SU-DHL-6 (cell line): ENCODE measurements at regions not wholly inside any gene's neighbourhood (a gene's known extent, or its start where the extent isn't known, plus 50 kb on each side); places are given as distances from the start of the nearest gene placed in this dataset.

ENCODE experiments used
- H2AFZ ChIP-seq: fragments of 200-600 bp; sonication (generic); 2 replicates; pipeline ENCODE4 v1.6.1; 2014; ENCODE audit warnings: low read depth, mild to moderate bottlenecking, moderate library complexity, mixed read lengths, antibody characterized with exemption, low read length; ENCODE audit not compliant: severe bottlenecking
- H3F3A ChIP-seq: fragments of 200-600 bp; shearing (Covaris generic); 2 replicates; pipeline ENCODE4 v1.6.0; 2016; ENCODE audit warnings: antibody characterized with exemption, mild to moderate bottlenecking; ENCODE audit not compliant: insufficient read depth
- H3K27ac ChIP-seq: fragments of 200-600 bp; sonication (generic); 2 replicates; pipeline ENCODE4 v1.5.1; 2016; ENCODE audit warnings: low read depth, mild to moderate bottlenecking, low read length, moderate library complexity, mixed read lengths
- H3K27me3 ChIP-seq: fragments of 200-600 bp; sonication (generic), shearing (Covaris generic); 2 replicates; pipeline ENCODE4 v1.6.0; 2014; ENCODE audit warnings: mild to moderate bottlenecking, low read length
- H3K36me3 ChIP-seq: fragments of 200-600 bp; sonication (generic); 2 replicates; pipeline ENCODE4 v1.6.1; 2014; ENCODE audit warnings: mild to moderate bottlenecking, low read length, mixed read lengths
- H3K4me2 ChIP-seq: fragments of 300-600, 200-600 bp; shearing (Covaris generic), sonication (generic); 2 replicates; pipeline ENCODE4 v1.6.0; 2014; ENCODE audit warnings: low read length, low read depth, mild to moderate bottlenecking; ENCODE audit not compliant: poor library complexity, severe bottlenecking
- H3K4me3 ChIP-seq: fragments of 200-600 bp; sonication (generic); 2 replicates; pipeline ENCODE4 v1.5.1; 2014; ENCODE audit warnings: antibody characterized with exemption, low read length, mild to moderate bottlenecking, mixed read lengths; ENCODE audit not compliant: insufficient read depth, poor library complexity, severe bottlenecking
- H3K79me2 ChIP-seq: fragments of 200-600 bp; sonication (generic); 2 replicates; pipeline ENCODE4 v1.6.1; 2014; ENCODE audit warnings: mild to moderate bottlenecking, low read length, moderate library complexity; ENCODE audit not compliant: insufficient read depth
- H3K9ac ChIP-seq: fragments of 200-600 bp; sonication (generic); 2 replicates; pipeline ENCODE4 v1.7.0; 2014; ENCODE audit warnings: mild to moderate bottlenecking, low read length
- H3K9me2 ChIP-seq: fragments of 200-600 bp; sonication (generic); replicated peaks from 2 replicates; pipeline ENCODE4 v1.6.1; 2014; ENCODE audit warnings: low read length; ENCODE audit not compliant: insufficient read depth
- H3K9me3 ChIP-seq: fragments of 200-600 bp; sonication (generic); 2 replicates; pipeline ENCODE4 v1.6.1; 2014; ENCODE audit warnings: low read length, mixed read lengths; ENCODE audit not compliant: insufficient read depth
- H4K20me1 ChIP-seq: fragments of 200-600 bp; sonication (generic); 2 replicates; pipeline ENCODE4 v1.6.1; 2014; ENCODE audit warnings: low read depth, mild to moderate bottlenecking, antibody characterized with exemption, low read length, moderate library complexity, mixed read lengths
- CTCF ChIP-seq: fragments of 200-600 bp; sonication (generic); IDR thresholded peaks from one replicate; pipeline ENCODE4 v1.5.1; 2017; ENCODE audit warnings: antibody characterized with exemption, mild to moderate bottlenecking, low read length, moderate library complexity; ENCODE audit not compliant: insufficient read depth, poor library complexity, severe bottlenecking
- EZH2phosphoT487 ChIP-seq: fragments of 200-600 bp; sonication (generic), shearing (Covaris generic); conservative IDR thresholded peaks from 2 replicates; pipeline ENCODE4 v1.6.1; 2018; ENCODE audit warnings: mild to moderate bottlenecking, antibody characterized with exemption, low read length, moderate library complexity, mixed read lengths

- no peaks in the 10 kb centered on the region for H3K9me2 ChIP-seq
- no peak for TF ChIP-seq EZH2phosphoT487
- TF ChIP-seq CTCF = no peak
- no peak overlapping the region for H3K4me2 ChIP-seq
- no peak overlapping the region for H3K4me3 ChIP-seq
- H4K20me1 ChIP-seq = no peaks in the 10 kb centered on the region
- no peaks in the 10 kb centered on the region for H3K9me3 ChIP-seq
- no peak overlapping the region for H3K27ac ChIP-seq
- H2AFZ ChIP-seq = no peak overlapping the region
- no peaks in the 10 kb centered on the region for H3K27me3 ChIP-seq
- H3K36me3 ChIP-seq = no peaks in the 10 kb centered on the region
- H3K79me2 ChIP-seq = no peaks in the 10 kb centered on the region
- H3K9ac ChIP-seq = no peak overlapping the region
- H3F3A ChIP-seq = no peaks in the 10 kb centered on the region
These were observed 1032.7 kb downstream of the ADGRL3 start for GRCh38 chr4:62232814-62233213.

DNA sequence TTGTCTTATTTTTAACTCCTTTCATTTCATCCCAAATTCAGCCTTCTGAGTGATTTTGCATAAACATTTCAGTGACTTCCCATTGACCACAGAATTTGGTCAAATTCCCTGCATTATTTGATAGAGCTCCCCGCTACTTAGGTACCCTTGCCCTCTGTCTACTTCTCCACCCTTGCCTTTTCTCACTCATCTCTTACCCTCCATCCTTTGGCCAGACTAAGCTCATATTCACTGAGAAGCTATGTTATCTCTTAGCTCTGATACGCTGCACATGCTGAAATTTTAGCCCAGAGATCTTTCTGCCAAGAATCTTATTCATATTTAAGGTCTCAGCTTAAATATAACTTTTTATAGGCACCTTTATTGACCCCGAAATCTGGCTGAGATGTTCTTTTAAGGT is 1031.9 kb downstream of the ADGRL3 start:
- no peaks in the 10 kb centered on the region for H3K9me3 ChIP-seq
- H3K27me3 ChIP-seq = no peaks in the 10 kb centered on the region
- H3F3A ChIP-seq = no peaks in the 10 kb centered on the region
- no peaks in the 10 kb centered on the region for H3K79me2 ChIP-seq
- no peak overlapping the region for H3K4me3 ChIP-seq
- no peak overlapping the region for H2AFZ ChIP-seq
- no peak overlapping the region for H3K27ac ChIP-seq
- H4K20me1 ChIP-seq = no peaks in the 10 kb centered on the region
- H3K36me3 ChIP-seq = no peaks in the 10 kb centered on the region
- no peaks in the 10 kb centered on the region for H3K9me2 ChIP-seq
- TF ChIP-seq EZH2phosphoT487 (no peak), CTCF (no peak)
- no peak overlapping the region for H3K4me2 ChIP-seq
- H3K9ac ChIP-seq = no peak overlapping the region

GRCh38 chr4:62226082-62226481 is 1026.0 kb downstream of the ADGRL3 start:
- H3K4me2 ChIP-seq = no peak overlapping the region
- H3K27ac ChIP-seq = no peak overlapping the region
- no peaks in the 10 kb centered on the region for H3K9me3 ChIP-seq
- no peaks in the 10 kb centered on the region for H3K27me3 ChIP-seq
- no peaks in the 10 kb centered on the region for H4K20me1 ChIP-seq
- H3F3A ChIP-seq = no peaks in the 10 kb centered on the region
- H3K9me2 ChIP-seq = no peaks in the 10 kb centered on the region
- no peak overlapping the region for H2AFZ ChIP-seq
- no peak overlapping the region for H3K9ac ChIP-seq
- H3K79me2 ChIP-seq = no peaks in the 10 kb centered on the region
- no peak overlapping the region for H3K4me3 ChIP-seq
- no peak for TF ChIP-seq CTCF
- TF ChIP-seq EZH2phosphoT487 = no peak
- no peaks in the 10 kb centered on the region for H3K36me3 ChIP-seq

GRCh38 chr4:62222121-62222520 is 1022.0 kb downstream of the ADGRL3 start:
- Histone ChIP-seq H3K4me3 (no peak overlapping the region), H3K79me2 (no peaks in the 10 kb centered on the region), H3K9ac (no peak overlapping the region), H3K4me2 (no peak overlapping the region), H3K9me2 (no peaks in the 10 kb centered on the region), H3K9me3 (no peaks in the 10 kb centered on the region), H3K36me3 (no peaks in the 10 kb centered on the region), H3F3A (no peaks in the 10 kb centered on the region), H4K20me1 (no peaks in the 10 kb centered on the region), H3K27me3 (no peaks in the 10 kb centered on the region), H2AFZ (no peak overlapping the region), H3K27ac (no peak overlapping the region)
- TF ChIP-seq CTCF (no peak), EZH2phosphoT487 (no peak)
